IMR-90 (cell line): ENCODE measurements at regions not wholly inside any gene's neighbourhood (a gene's known extent, or its start where the extent isn't known, plus 50 kb on each side); places are given as distances from the start of the nearest gene placed in this dataset.

Source experiments
- ATAC-seq: fragments of 200-7000 bp; cut with Tn5 transposase; 2 replicates; pipeline ENCODE4 v1.9.1; 2020; ENCODE audit warnings: low read depth, mild to moderate bottlenecking, moderate library complexity
- BruUV-seq: library from RNA; stranded (reverse); fragments of 400-500 nt; replicated peaks from 2 replicates; lab custom pipeline; 2021; lab: Mats Ljungman, UMichigan
- CTCF ChIA-PET: fragments of 300-600 bp; formaldehyde crosslinking; extraction: SDS; loops from one replicate; lab custom pipeline; 2021; ENCODE audit warnings: antibody characterized with exemption; lab: Yijun Ruan, JAX
- POLR2A ChIA-PET: fragments of 300-600 bp; sonication (Branson Sonifier 250); formaldehyde crosslinking; loops from one replicate; lab custom pipeline; 2022; ENCODE audit warnings: antibody characterized with exemption; ENCODE audit not compliant: unreplicated experiment; lab: Charles Lee
- DNase-seq: peaks from one replicate; pipeline ENCODE4 v3.0.0; 2013
- H2AFZ ChIP-seq: replicated peaks from 2 replicates; pipeline ENCODE3; 2013; ENCODE audit warnings: low read length, mild to moderate bottlenecking; ENCODE audit not compliant: poor library complexity
- H2AK5ac ChIP-seq: 2 replicates; pipeline ENCODE4 v1.6.1; 2013; ENCODE audit warnings: low read depth, low read length, inconsistent platforms
- H2AK9ac ChIP-seq: replicated peaks from 2 replicates; pipeline ENCODE3; 2013; ENCODE audit warnings: mild to moderate bottlenecking, low read depth, low read length, moderate library complexity; ENCODE audit not compliant: poor library complexity
- H2BK120ac ChIP-seq: 2 replicates; pipeline ENCODE4 v1.6.1; 2013; ENCODE audit warnings: low read depth, low read length, inconsistent platforms
- H2BK15ac ChIP-seq: 3 replicates; pipeline ENCODE4 v1.6.1; 2013; ENCODE audit warnings: low read depth, low read length, inconsistent platforms
- H2BK20ac ChIP-seq: 2 replicates; pipeline ENCODE4 v1.6.1; 2013; ENCODE audit warnings: low read depth, mild to moderate bottlenecking, inconsistent platforms, low read length, moderate library complexity
- H2BK5ac ChIP-seq: 2 replicates; pipeline ENCODE4 v1.6.1; 2013; ENCODE audit warnings: mild to moderate bottlenecking, low read depth, low read length, inconsistent platforms; ENCODE audit not compliant: poor library complexity, severe bottlenecking
- H3K14ac ChIP-seq: replicated peaks from 2 replicates; pipeline ENCODE4 v1.6.1; 2013; ENCODE audit warnings: low read depth, low read length, inconsistent platforms
- H3K18ac ChIP-seq: 2 replicates; pipeline ENCODE4 v1.6.1; 2013; ENCODE audit warnings: low read depth, low read length, control low read depth
- H3K23ac ChIP-seq: 2 replicates; pipeline ENCODE4 v1.6.1; 2013; ENCODE audit warnings: low read depth, low read length, inconsistent platforms
- H3K27ac ChIP-seq: 2 replicates; pipeline ENCODE4 v1.5.1; 2013; ENCODE audit warnings: mild to moderate bottlenecking, control low read depth, low read length; ENCODE audit not compliant: insufficient read depth
- H3K27me3 ChIP-seq: 2 replicates; pipeline ENCODE4 v1.6.1; 2013; ENCODE audit warnings: low read length; ENCODE audit not compliant: control insufficient read depth, insufficient read depth
- H3K36me3 ChIP-seq: 2 replicates; pipeline ENCODE4 v1.6.1; 2013; ENCODE audit warnings: low read length, mixed read lengths; ENCODE audit not compliant: control insufficient read depth, insufficient read depth
- H3K4ac ChIP-seq: 2 replicates; pipeline ENCODE4 v1.6.1; 2013; ENCODE audit warnings: low read depth, low read length, inconsistent platforms
- H3K4me1 ChIP-seq: 2 replicates; pipeline ENCODE4 v1.6.1; 2013; ENCODE audit warnings: low read length, mixed read lengths; ENCODE audit not compliant: control insufficient read depth, insufficient read depth
- H3K4me2 ChIP-seq: 2 replicates; pipeline ENCODE4 v1.6.1; 2013; ENCODE audit warnings: low read depth, mild to moderate bottlenecking, control low read depth, low read length, moderate library complexity
- H3K4me3 ChIP-seq: 2 replicates; pipeline ENCODE4 v1.5.1; 2013; ENCODE audit warnings: low read depth, mild to moderate bottlenecking, control low read depth, low read length, moderate library complexity; ENCODE audit not compliant: insufficient read depth
- H3K56ac ChIP-seq: 2 replicates; pipeline ENCODE4 v1.6.1; 2013; ENCODE audit warnings: low read length, inconsistent platforms; ENCODE audit not compliant: insufficient read depth; ENCODE audit errors: extremely low read depth
- H3K79me1 ChIP-seq, 2 experiments: 2 replicates each; pipeline ENCODE4 v1.6.1; 2013; ENCODE audit warnings: low read length in 2 of 2, inconsistent platforms in 1 of 2, low read depth in 1 of 2
- H3K9ac ChIP-seq: 2 replicates; pipeline ENCODE4 v1.6.1; 2013; ENCODE audit warnings: low read depth, low read length, control low read depth
- H3K9me1 ChIP-seq: 2 replicates; pipeline ENCODE4 v1.6.1; 2013; ENCODE audit warnings: low read length, inconsistent platforms; ENCODE audit not compliant: insufficient read depth
- H3K9me3 ChIP-seq: 2 replicates; pipeline ENCODE4 v1.6.1; 2013; ENCODE audit warnings: low read length; ENCODE audit not compliant: control insufficient read depth, insufficient read depth
- H4K20me1 ChIP-seq: 2 replicates; pipeline ENCODE4 v1.6.1; 2013; ENCODE audit warnings: low read length, inconsistent platforms; ENCODE audit not compliant: insufficient read depth
- H4K5ac ChIP-seq: 2 replicates; pipeline ENCODE4 v1.6.1; 2013; ENCODE audit warnings: mild to moderate bottlenecking, low read depth, low read length, control low read depth
- H4K8ac ChIP-seq, 2 experiments: 2 replicates each; pipeline ENCODE4 v1.6.1; 2013; ENCODE audit warnings: low read depth in 2 of 2, low read length in 2 of 2, control low read depth in 1 of 2, inconsistent platforms in 1 of 2
- H4K91ac ChIP-seq: 2 replicates; pipeline ENCODE4 v1.6.1; 2013; ENCODE audit warnings: low read depth, low read length, inconsistent platforms; ENCODE audit not compliant: insufficient read depth
- FOS ChIP-seq: fragments of 150-350 bp; IDR thresholded peaks from 2 replicates; pipeline ENCODE4 v1.6.1; 2016; ENCODE audit warnings: low read depth, low read length
- POLR2A ChIP-seq: IDR thresholded peaks from 2 replicates; pipeline ENCODE4 v1.6.1; 2012; ENCODE audit warnings: mild to moderate bottlenecking, low read depth, low read length
- RAD21 ChIP-seq: IDR thresholded peaks from 2 replicates; pipeline ENCODE4 v1.6.1; 2012; ENCODE audit warnings: low read length, improper control_type of control experiment
- RCOR1 ChIP-seq: IDR thresholded peaks from 2 replicates; pipeline ENCODE4 v1.6.1; 2012; ENCODE audit warnings: mild to moderate bottlenecking, low read length, improper control_type of control experiment; ENCODE audit not compliant: insufficient replicate concordance
- WGBS, 2 experiments: methylation state at CpG; one replicate each; pipeline versions ENCODE4 v1.1.5 to v1.1.7; 2013; ENCODE audit warnings: missing lambda C conversion rate in 2 of 2; ENCODE audit not compliant: insufficient read length in 1 of 2; ENCODE audit errors: extremely low coverage in 2 of 2; 5-methylcytosine and 5-hydroxymethylcytosine counted together
- dilution Hi-C: fragments of 300-500 bp; cut with HindIII; formaldehyde crosslinking; loops from one replicate; pipeline ENCODE4 v1.14.3; 2018; ENCODE audit warnings: low sequenced_read_pairs; ENCODE audit not compliant: unreplicated experiment
- in situ Hi-C: fragments of 300-500 bp; cut with MboI; formaldehyde crosslinking; loops from 3 replicates; pipeline ENCODE4 v1.14.3; 2019; ENCODE audit warnings: low sequenced_read_pairs, inconsistent platforms, mixed read lengths
- intact Hi-C: fragments of 100-400 bp; cut with micrococcal nuclease; formaldehyde crosslinking; loops from 2 replicates; pipeline ENCODE4 v1.10.0; 2022
- TF ChIP-seq, protein P1 (sequence below): fragments of 150-350 bp; IDR thresholded peaks from 2 replicates; pipeline ENCODE4 v1.6.1; 2016; ENCODE audit warnings: low read depth, mild to moderate bottlenecking, low read length, moderate library complexity, borderline replicate concordance
- TF ChIP-seq, protein P2 (sequence below): fragments of 150-350 bp; IDR thresholded peaks from 2 replicates; pipeline ENCODE4 v1.6.1; 2017; ENCODE audit warnings: mild to moderate bottlenecking, antibody characterized with exemption, low read length, low read depth
- TF ChIP-seq, protein P3 (sequence below): conservative IDR thresholded peaks from 2 replicates; pipeline ENCODE4 v1.5.1; 2012; ENCODE audit warnings: mild to moderate bottlenecking, low read depth, low read length, improper control_type of control experiment

DNA sequence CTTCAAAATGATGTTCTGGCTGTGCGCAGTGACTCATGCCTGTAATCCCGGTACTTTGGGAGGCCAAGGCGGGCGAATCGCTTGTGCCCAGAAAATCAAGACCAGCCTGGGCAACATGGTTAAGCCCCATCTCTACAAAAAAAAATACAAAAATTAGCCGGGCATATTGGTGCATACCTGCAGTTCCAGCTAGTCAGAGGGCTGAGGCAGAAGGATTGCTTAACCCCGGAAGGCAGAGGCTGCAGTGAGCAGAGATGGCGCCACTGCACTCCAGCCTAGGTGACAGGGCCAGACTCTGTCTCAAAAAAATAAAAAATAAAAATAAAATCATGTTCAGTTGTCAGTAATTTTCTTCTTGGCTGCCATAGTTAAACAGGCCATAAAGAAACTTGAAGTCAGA lies 245.9 kb upstream of the USP15 start:
- intact Hi-C loops, result no loop called here
- Histone ChIP-seq H3K9me1 (no peaks in the 10 kb centered on the region), H4K5ac (no peak overlapping the region), H3K4me3 (no peak overlapping the region), H3K27me3 (no peaks in the 10 kb centered on the region), H3K14ac (no peak overlapping the region), H3K9ac (no peak overlapping the region), H2AFZ (no peak overlapping the region), H3K79me1 (no peaks in the 10 kb centered on the region), H3K4ac (no peak overlapping the region), H2AK9ac (no peak overlapping the region), H4K8ac (no peak overlapping the region), H3K56ac (no peak overlapping the region), H3K4me2 (no peak overlapping the region), H4K20me1 (no peaks in the 10 kb centered on the region), H3K9me3 (no peaks in the 10 kb centered on the region), H2BK15ac (no peak overlapping the region), H2BK120ac (no peak overlapping the region), H3K4me1 (no peaks in the 10 kb centered on the region), H2BK20ac (no peak overlapping the region), H3K27ac (no peak overlapping the region), H3K36me3 (no peaks in the 10 kb centered on the region), H2BK5ac (no peak overlapping the region), H2AK5ac (no peak overlapping the region), H3K18ac (no peak overlapping the region), H4K91ac (no peak overlapping the region), H3K23ac (no peak overlapping the region)
- ChIA-PET POLR2A (no interaction called here), CTCF (no interaction called here)
- no peak for TF ChIP-seq POLR2A
- no peak for TF ChIP-seq RCOR1
- TF ChIP-seq, protein P1, sequence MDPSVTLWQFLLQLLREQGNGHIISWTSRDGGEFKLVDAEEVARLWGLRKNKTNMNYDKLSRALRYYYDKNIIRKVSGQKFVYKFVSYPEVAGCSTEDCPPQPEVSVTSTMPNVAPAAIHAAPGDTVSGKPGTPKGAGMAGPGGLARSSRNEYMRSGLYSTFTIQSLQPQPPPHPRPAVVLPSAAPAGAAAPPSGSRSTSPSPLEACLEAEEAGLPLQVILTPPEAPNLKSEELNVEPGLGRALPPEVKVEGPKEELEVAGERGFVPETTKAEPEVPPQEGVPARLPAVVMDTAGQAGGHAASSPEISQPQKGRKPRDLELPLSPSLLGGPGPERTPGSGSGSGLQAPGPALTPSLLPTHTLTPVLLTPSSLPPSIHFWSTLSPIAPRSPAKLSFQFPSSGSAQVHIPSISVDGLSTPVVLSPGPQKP, result no peak
- TF ChIP-seq FOS, result no peak
- TF ChIP-seq, protein P2, sequence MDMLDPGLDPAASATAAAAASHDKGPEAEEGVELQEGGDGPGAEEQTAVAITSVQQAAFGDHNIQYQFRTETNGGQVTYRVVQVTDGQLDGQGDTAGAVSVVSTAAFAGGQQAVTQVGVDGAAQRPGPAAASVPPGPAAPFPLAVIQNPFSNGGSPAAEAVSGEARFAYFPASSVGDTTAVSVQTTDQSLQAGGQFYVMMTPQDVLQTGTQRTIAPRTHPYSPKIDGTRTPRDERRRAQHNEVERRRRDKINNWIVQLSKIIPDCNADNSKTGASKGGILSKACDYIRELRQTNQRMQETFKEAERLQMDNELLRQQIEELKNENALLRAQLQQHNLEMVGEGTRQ, result no peak
- TF ChIP-seq, protein P3, sequence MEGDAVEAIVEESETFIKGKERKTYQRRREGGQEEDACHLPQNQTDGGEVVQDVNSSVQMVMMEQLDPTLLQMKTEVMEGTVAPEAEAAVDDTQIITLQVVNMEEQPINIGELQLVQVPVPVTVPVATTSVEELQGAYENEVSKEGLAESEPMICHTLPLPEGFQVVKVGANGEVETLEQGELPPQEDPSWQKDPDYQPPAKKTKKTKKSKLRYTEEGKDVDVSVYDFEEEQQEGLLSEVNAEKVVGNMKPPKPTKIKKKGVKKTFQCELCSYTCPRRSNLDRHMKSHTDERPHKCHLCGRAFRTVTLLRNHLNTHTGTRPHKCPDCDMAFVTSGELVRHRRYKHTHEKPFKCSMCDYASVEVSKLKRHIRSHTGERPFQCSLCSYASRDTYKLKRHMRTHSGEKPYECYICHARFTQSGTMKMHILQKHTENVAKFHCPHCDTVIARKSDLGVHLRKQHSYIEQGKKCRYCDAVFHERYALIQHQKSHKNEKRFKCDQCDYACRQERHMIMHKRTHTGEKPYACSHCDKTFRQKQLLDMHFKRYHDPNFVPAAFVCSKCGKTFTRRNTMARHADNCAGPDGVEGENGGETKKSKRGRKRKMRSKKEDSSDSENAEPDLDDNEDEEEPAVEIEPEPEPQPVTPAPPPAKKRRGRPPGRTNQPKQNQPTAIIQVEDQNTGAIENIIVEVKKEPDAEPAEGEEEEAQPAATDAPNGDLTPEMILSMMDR, result no peak
- no peak for TF ChIP-seq RAD21
- in situ Hi-C loops, result no loop called here
- DNase-seq, result no peak
- ATAC-seq, result no peak
- dilution Hi-C loops, result no loop called here
- no TSS peak for BruUV-seq
- WGBS, 2 experiments, result no CpG with 5 or more reads among the region's 8 CpGs
